ENCODE measurements at regions not wholly inside any gene's neighbourhood (a gene's known extent, or its start where the extent isn't known, plus 50 kb on each side); places are given as distances from the start of the nearest gene placed in this dataset.

DNA sequence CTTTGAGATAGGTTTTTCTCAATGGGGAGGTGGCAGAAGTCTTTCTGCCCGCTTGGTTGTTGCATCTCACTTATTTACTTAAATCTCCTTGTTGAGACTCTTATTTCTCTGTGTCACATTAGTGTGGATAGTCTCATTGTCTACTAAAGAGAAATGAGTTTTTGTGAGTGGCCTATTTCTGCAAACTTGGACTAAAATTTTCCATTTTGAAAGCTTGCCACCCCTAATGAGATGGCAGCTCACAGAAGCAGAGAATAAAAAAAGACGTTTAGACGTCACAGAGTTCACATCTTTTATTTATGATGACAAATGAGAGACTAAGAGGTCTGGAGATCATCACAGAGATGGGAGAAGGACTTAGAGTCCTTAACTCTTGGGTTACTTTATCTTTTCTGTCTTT, 262.7 kb upstream of the PHYHIPL start:
- TF ChIP-seq, protein P1, sequence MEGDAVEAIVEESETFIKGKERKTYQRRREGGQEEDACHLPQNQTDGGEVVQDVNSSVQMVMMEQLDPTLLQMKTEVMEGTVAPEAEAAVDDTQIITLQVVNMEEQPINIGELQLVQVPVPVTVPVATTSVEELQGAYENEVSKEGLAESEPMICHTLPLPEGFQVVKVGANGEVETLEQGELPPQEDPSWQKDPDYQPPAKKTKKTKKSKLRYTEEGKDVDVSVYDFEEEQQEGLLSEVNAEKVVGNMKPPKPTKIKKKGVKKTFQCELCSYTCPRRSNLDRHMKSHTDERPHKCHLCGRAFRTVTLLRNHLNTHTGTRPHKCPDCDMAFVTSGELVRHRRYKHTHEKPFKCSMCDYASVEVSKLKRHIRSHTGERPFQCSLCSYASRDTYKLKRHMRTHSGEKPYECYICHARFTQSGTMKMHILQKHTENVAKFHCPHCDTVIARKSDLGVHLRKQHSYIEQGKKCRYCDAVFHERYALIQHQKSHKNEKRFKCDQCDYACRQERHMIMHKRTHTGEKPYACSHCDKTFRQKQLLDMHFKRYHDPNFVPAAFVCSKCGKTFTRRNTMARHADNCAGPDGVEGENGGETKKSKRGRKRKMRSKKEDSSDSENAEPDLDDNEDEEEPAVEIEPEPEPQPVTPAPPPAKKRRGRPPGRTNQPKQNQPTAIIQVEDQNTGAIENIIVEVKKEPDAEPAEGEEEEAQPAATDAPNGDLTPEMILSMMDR (IDR thresholded peaks at IDR 0.05; ENCODE audit: low read depth, low read length): no peak
- no peak for TF ChIP-seq EZH2phosphoT487 (IDR thresholded peaks at IDR 0.05; ENCODE audit: low read depth)

Measured in OCI-LY3 (cell line).